Activated gamma-delta T cell (primary cell): ENCODE measurements at regions not wholly inside any gene's neighbourhood (a gene's known extent, or its start where the extent isn't known, plus 50 kb on each side); places are given as distances from the start of the nearest gene placed in this dataset.
"Not testable (repeated sequence)": the region's sequence is repeated elsewhere in the genome, so short reads cannot be mapped to it uniquely, and the experiment has no call there.

Source experiments
- DNase-seq: peaks from one replicate; lab custom pipeline; 2025; lab: John Stamatoyannopoulos, UW

DNA sequence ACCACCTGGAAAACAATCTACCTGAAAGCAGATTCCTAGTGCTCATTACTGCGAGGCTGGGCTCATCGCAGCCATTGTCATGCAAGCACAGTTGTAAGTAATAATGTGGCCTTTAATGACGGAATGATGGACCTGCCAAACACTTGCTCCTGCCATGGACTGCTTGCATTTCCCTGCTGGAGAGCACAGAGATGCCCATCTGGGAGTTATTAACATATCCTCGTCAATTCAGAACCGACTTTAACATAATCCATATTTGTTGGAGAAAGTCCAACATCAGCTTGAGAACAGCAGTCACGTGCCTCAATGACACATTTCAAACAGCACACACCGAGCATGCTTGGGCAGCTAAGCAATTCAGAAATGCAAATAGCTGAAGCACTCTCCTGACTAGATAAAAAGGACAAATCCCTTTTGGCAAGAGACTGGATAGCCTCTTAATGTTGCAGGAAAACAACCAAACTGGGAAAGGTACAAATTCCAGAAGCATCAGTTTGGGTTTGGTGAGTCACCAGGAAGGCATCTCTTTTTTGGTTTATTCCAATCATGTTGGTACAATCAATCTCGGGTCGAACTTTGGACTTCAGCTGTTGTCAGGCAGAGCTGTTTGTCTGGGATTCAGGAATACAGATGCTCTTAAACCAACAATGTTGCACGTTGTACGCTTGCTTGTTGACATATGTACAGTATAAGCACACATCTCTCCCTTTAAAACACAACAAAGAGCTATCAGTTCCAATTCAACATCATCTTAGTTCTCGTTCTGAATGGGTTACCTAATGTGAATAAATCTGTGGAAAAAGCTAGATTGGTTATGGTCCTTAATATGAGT is 395.8 kb downstream of the LNPK start:
- no peak for DNase-seq

DNA sequence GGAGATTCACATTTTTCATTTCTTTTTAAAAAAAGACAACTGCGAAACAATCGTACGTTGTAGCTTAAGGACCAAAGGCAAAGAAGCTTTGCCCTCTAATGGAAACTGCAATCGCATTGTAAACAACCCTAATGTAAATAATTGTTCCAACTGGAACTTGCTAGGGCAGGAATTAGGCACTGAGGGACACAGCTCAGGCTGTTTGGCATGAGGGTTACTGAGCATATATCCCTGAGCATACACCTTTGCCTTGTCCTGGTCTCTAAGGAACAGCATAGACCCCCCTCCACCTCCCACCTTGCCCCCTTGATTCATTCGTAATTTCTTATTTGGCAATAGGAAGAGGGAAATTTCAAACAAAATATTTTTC is 396.4 kb downstream of the LNPK start:
- no peak for DNase-seq

DNA sequence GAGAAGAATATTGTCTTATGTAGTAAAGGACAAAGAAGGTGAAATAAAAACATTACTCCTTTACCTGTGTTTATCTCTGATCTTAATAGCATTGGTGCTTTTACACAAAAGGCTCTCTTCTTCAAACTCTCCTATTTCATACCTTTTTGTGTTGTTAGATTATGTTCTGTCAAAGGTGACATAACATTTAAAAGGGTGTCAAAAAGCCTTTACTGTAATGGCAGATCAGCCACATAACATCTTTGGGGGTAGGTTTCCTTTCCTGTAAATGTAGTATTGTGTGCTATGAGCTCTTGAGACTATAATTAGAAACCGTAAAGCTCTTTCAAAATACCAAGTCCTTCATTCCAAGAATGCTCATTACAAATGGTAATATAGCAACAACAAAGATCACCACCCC is 400.1 kb downstream of the LNPK start:
- no peak for DNase-seq

DNA sequence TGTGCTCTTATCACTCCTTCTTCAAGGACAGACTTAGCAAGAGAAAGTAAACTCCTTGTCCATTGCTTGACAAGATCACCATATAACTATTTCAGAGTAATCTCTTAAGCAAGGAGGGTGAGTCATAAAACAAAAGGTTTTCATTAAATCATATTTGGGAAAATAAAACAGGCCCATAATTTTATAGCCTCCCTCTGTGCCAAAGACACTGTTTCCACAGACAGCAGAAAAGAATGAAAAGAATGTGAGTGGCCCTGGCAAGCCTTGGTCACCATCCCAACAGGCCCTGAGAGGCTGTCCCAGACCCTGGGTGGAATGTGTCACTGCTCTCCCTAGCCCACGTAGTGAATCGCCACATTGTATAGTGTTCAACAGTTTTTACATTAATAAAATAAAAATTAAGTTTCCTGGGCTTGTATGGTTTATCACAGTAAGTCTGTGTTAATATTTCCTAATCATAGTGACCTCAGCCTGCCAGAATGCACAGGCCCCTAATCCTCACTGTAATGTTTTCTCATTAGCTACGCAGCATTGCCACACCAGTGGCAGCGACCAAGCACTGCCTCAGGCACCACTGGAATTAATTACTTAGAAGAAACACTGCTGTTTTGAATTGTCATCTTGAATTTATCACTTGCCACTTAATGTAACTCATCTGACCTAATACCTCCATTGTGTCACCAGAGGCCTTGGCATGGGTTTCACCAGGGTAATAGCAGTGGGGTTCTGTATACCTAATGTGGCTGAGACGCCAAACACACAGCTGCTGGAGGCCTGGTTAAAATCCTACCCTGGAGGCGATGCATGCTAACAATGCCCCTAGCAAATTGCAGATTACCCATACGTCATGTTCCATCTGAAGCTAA is 401.9 kb downstream of the LNPK start:
- DNase-seq: no peak

DNA sequence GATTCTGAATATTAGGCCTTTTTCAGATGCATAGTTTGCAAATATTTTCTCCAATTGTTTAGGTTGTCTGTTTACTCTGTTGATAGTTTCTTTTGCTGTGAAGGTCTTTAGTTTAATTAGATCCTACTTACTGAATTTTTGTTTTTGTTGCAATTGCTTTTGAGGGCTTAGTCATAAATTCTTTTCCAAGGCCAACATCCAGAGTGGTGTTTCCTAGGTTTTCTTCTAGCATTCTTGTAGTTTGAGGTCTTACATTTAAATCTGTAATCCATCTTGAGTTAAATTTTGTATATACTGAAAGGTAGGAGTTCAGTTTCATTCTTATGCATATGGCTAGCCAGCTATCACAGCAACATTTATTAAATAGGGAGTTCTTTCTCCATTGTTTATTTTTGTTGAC is 404.8 kb downstream of the LNPK start:
- no peak for DNase-seq

DNA sequence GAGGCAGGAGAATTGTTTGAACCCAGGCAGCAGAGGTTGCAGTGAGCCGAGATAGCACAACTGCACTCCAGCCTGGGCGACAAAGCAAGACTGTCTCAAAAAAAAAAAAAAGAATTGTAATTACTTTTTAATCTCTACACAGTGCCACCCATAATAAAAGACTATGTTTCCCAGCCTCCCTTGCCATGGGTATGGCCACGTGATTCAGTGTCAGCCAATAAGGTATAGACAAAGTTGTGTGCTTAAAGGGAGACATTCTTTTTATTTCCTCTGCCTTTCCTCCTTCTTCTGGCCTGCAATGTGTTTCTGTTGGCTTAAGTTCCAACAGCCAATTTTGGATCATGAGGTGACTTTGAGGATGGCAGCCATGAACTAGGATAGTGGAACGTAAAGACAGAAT is 406.9 kb downstream of the LNPK start:
- no peak for DNase-seq

DNA sequence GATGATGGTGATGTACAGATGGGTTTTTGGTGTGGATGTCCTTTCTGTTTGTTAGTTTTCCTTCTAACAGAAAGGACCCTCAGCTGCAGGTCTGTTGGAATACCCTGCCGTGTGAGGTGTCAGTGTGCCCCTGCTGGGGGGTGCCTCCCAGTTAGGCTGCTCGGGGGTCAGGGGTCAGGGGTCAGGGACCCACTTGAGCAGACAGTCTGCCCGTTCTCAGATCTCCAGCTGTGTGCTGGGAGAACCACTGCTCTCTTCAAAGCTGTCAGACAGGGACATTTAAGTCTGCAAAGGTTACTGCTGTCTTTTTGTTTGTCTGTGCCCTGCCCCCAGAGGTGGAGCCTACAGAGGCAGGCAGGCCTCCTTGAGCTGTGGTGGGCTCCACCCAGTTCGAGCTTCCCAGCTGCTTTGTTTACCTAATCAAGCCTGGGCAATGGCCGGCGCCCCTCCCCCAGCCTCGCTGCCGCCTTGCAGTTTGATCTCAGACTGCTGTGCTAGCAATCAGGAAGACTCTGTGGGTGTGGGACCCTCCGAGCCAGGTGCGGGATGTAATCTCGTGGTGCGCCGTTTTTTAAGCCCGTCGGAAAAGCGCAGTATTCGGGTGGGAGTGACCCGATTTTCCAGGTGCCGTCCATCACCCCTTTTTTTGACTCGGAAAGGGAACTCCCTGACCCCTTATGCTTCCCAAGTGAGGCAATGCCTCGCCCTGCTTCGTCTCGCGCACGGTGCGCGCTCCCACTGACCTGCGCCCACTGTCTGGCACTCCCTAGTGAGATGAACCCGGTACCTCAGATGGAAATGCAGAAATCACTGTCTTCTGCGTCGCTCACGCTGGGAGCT is 408.2 kb downstream of the LNPK start:
- DNase-seq: not testable (repeated sequence)

DNA sequence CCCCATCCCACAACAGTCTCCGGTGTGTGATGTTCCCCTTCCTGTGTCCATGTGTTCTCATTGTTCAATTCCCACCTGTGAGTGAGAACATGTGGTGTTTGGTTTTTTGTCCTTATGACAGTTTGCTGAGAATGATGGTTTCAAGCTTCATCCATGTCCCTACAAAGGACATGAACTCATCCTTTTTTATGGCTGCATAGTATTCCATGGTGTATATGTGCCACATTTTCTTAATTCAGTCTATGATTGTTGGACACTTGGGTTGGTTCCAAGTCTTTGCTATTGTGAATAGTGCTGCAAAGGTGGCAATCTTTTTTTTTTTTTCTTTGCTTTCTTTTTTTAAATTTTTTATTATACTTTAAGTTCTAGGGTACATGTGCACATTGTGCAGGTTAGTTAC is 406.7 kb upstream of the ATP5MC3 start:
- not testable (repeated sequence) for DNase-seq

DNA sequence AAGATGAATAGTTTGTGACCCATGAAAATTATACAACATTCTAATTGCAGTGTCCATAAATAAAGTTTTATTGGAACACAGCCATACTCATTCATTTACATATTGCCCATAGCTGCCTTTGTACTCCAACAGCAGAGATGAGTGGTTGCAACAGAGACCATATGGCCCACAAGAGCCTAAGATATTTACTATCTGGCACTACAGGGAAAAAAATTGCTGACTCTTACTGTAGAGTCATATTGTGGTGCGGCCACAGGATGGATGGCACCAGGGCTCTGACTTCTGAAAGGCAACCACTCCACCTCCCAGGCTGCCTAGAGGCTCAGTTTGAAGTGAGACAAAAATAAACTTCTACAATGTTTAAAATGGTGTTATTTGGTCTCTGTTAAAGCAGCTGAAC is 404.0 kb upstream of the ATP5MC3 start:
- DNase-seq: no peak

DNA sequence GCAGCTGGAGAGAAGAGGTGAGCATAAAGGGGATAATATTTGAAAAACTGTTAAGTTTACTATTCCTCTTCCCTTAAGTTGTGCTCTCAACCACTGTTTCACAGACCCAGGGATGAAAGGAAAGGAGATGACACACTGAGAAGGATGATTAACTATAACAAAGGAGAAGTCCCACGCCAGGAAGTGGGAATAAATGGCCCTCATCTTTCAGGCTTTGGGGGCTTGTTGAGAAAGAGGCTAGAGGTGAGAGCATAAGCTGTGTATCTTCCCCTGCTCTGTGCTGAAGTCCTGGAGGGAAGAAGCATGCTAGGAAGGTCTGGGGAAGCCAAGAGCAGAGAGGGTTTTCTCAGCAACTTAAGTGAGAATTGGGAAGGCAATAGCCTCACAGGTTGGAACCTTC is 399.1 kb upstream of the ATP5MC3 start:
- no peak for DNase-seq

DNA sequence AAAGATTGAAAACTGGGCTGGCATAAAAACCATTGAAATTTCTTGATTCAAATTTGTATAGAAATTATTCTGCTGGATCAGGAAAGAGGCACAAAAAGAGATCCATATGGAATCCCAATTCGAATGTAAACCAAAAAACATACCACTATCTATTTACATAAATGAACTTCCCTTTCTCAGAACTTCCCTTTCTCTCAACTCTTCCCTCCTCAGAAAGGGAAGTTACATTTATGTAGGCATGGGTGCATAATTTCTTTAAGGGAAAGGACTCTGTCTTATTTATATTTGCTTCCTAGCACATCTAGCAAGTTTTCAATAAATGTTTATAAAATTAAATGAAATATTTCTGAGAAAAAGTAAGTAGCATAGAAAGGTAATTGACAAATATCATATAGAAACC is 398.1 kb upstream of the ATP5MC3 start:
- DNase-seq: no peak

DNA sequence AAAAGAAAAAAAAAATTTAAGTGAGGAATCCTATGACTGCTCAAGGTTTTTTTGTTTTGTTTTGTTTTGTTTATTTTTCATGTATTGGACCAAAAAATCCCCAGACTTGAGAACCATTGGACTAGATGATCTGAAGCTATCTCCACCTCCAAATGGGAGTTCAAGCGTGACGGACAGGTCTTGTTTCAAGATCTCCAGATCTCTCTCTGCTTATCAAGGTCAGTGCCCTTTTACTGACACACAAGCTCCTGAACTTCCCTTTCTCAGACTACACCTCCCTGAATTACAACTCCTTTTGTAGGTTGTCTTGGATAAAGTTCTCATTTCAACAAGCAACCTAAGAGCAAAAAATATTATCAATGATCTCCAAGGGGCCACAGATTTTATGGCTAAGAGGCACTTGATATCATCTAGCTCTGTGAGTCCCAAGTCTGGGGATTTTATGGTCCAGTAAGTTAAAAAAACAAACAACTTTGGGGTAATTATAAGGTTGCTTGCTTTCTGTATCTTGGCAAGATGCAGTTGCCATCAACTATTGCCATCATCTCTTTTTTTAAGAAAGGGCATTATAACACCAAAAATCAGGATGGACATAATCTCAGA is 396.0 kb upstream of the ATP5MC3 start:
- DNase-seq: no peak

DNA sequence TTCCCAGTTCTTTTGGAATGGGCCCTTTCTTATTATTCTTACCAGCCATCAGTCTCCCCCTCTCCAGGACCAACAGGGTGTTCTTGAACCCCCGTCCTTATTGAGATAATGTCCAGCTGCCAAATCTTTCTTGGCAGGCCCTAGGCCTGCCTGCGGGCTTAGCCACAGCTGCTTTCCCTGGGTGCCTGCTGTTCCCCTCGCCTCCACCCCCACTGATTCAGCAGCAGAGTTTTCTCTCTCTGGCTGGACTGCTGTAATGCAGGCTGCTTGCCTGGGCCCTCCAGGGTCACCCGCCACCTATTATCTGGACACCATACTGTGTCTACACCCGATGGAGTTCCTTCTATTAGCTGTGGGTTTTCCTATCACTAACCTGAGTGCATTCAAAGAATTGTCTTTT is 395.4 kb upstream of the ATP5MC3 start:
- DNase-seq: no peak

DNA sequence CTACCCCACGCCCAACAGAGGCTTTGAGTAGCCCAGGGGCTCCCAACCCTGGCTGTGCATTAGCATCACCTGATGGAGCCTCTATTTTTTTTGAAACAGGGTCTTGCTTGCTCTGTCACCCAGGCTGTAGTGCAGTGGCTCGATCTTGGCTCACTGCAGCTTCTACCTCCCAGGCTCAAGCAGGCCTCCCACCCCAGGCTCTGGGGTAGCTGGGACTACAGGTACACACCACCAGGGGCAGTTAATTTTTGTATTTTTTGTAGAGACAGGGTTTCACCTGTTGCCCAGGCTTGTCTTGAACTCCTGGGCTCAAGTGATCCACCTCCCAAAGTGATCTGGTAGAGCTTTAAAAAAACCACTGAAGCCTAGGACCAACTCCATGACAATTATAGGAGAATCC is 394.8 kb upstream of the ATP5MC3 start:
- DNase-seq: no peak

DNA sequence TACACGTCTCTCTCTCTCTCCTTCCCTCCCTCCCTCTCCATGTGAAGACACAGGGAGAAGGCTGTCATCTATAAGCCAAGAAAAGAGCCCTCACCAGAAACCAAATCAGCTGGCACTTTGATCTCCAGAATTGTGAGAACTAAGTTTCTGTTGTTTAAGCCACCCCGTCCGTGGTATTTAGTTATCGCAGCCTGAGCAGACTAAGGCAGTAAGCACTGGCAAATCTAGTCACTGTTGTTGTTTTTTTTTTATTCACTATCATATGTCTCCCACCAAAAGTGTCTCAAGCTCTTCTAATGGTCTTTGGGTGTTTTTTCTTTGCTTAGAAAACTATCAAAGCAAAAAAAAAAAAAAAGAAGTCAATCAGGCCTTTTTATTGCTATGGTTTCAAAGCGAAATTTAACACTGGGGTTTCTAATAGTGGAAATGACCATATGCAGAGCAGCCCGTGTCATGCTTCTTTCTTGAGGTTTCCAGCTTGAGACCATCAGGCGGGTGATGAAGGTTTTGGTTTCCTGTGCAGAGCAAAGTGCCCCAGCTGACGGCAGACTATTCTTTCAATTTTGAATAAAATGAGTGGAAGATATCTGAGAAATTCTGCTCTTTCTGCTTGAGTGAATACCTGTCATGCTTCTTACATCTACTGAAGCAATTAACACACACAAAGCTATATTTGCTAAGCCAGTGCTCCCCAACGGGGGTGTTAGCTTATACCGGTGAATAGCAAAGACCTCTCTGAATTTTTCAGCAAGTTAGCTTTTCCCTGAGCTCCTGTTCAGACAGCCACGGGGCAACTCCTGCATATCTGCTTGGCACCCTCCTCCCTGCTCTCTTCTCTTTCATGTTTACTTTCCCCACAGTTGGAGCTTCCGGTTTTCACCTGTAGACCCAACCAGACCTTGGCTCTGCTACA is 394.1 kb upstream of the ATP5MC3 start:
- DNase-seq: no peak

DNA sequence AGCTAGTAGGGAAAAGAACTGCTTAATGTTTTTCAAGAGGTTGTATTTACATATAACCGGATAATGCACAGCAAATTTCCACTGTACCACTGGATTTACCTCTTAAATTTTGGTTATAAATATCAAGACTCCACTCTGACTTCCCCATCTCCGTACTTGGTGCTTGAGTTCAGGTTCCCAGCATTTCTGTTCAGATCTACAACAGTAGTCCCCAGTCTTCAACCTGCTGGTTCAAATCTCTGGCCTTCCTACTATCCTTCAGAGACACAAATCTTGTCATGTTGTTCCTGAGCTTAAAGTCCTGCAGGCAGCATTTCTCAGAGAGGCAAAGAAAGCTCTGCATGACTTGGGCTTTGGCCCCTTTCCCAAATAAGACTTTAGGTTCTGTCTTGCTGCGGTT is 392.6 kb upstream of the ATP5MC3 start:
- no peak for DNase-seq

DNA sequence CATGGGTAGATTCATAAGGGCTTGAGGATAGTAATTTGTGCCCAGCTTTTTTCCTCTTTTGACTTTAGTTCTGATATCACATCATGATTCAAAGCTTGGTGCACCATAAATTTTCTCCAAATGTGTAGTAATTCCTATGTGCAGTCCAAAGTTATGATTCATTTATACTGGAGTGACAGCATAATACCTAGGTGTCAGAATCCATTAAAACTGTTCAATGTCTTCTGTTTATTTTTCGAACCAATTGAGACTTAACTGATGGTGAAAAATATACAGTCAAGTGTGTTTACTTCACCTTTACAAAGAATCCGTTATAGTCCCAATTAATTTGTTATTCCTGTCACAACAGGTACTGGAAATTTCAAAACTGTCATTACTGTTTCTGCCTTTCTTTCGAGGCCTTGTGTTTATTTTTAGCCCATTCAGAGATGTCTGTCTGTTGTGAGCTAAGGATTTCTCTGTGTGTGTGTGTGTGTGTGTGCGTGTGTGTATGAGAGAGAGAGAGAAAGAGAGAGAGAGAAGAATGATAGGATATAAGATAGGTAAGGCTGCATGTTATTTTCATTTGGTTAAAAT is 389.7 kb upstream of the ATP5MC3 start:
- DNase-seq: no peak

DNA sequence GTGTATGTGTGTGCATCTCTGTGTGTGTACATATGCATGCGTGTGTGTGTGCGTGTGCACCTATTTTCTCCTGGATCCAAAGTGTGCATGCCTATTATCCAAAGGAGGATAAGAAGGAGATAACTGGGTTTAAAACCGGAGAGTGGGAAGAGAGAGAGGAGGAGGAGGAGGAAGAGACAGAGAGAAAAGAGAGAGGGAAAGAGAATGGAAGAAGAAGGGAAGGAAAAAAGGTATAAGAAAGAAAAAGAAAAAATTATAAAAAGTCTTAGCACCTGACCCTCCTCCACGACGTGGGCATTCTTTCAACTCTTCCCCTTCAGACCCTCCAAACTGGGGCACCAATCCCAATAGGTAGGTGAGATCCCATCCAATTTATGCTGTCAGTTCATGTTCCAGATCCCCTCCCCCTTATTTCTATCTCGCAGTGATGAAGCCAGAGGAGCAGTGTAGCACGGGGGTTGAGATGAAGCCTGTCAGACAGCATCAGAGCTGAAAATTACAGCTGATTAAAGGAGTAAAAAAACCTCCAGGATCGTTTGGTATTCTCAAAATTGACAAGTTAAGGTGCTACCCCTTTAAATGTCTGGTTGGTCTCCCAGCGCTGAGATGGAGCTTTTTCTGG is 386.7 kb upstream of the ATP5MC3 start:
- DNase-seq: no peak

DNA sequence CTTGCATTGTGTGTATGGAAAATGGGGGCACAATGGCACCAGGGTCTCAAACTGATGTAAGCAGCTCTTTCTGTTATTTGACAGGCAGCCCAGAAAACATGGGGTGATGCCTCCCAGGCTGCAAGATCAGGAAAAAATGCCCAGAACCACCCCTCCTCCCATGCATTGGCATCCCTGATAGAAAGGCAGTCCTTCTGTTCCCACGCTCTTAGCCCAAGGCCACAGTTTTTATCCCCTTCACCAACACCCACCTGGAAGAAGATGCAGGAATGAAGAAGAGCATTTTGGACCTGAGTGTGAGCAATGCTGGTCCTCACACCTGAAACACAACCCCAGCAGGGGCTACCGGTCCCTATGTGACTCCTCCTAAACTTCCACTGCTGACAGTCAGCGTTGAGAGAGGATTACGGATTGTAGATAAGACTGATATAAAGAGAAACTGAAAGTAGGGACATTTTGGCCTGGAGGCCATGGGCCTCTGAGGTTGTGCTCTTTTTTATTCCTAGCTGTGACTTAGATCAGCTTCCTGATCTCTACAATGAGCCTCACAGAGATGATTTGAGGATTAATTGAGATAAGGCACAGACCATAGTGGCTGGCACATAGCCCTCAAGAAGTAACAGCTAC is 386.0 kb upstream of the ATP5MC3 start:
- no peak for DNase-seq
